NOMO-1 treated with dmso at 0.1 percent for 144 hours (cell line): ENCODE measurements at regions not wholly inside any gene's neighbourhood (a gene's known extent, or its start where the extent isn't known, plus 50 kb on each side); places are given as distances from the start of the nearest gene placed in this dataset.
"Not testable (repeated sequence)": the region's sequence is repeated elsewhere in the genome, so short reads cannot be mapped to it uniquely, and the experiment has no call there.

Source experiments
- DNase-seq: peaks from one replicate; lab custom pipeline; 2025; ENCODE audit not compliant: unreplicated experiment; lab: John Stamatoyannopoulos, UW

DNA sequence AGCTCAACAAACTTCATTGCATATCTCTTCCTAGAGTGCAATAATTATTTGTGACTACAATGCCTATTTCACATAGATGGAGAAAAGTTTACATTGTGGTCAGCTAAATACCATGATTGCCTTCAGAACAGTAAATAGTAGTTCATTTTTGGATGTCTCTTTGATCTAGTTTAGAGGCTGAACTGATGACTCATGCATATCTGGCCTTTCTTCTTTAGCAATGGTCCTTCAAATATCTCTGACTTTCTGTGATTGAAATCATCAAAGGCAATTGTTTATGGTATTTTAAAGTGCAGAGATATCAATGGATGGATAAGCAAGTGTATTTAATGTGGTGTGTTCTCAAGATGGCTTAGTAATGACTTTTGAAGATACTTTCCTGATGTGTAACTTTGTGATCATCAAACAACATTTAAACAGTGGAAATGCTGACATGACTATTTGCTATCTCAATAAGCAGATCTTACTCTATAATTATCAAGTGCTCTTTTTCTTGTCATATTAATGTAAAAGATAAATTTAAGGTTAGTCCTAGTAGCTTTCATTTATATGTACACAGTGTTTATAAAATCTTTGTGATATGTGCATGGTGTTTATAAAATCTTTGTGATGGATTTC, 523.7 kb upstream of the SLC35B3 start:
- no peak for DNase-seq

DNA sequence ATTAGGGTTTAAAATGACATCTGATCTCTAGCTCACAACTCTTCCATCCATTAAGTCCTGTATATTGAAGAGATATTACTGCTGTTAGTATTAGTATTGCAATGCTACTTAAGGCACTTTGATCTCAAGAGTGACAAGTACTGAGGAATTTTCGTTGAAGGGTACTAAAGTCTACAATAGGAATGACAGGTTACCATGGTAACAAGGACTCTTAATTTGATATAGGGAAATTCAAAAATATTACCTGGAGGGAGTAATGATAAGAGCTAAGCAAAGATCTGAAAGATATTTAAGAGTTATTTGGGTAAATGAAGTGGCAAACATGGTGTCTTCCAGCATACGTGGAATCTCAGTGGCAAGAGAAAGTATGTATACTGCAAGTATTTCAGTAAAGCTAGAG, 518.0 kb upstream of the SLC35B3 start:
- no peak for DNase-seq

DNA sequence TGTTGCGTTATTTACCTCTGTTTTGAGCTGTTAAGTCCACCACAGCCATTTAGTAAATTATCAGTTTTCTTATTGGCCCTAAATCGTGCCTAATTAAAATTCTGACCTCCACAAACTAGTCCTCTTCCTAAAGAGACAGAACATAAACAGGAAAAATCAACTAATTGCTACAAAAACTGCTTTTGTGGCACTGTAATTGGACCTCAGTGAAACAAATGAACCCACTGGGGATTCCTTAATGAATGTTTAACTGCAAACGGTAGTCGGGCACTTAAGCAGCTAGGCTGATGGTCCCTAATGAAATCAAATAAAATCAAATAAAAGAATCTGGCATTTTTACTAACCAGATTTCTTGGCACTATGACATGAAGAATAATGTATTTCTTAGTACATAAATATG, 513.4 kb upstream of the SLC35B3 start:
- DNase-seq: no peak

DNA sequence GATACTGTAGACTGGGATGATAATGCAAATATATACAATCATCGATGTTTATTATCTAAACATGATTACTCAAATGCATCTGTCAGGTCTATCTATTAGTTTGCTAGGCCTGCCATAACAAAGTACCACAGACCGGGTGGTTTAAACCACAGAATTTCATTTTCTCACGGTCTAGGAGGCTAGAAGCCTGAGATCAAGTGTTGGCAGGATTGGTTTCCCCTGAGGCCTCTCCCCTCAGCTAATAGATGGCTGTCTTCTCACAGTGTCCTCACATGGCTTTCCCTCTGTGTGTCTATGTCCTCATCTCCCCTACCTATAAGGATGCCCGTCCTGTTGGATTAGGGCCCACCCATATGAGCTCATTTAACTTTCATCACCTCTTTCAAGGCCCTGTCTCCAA, 512.6 kb upstream of the SLC35B3 start:
- DNase-seq: no peak

DNA sequence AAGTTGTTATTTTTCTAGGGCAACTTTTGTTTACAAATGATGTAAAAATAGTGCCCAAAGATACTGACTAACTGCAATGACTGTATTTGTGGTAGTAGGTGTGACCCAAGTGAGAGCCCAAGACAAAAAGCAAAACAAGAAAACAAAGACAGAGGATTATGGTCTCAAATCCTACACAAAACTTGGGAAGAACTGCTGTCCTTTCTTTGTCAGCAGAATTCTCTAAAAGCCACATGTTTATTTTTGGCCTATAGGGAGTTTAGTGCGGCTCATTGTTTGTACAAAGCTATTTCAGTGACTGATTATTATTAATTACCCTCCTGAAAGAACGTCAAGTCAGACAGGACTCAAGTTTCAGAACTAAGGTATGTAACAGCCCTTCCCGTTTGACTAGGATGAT, 509.2 kb upstream of the SLC35B3 start:
- no peak for DNase-seq

DNA sequence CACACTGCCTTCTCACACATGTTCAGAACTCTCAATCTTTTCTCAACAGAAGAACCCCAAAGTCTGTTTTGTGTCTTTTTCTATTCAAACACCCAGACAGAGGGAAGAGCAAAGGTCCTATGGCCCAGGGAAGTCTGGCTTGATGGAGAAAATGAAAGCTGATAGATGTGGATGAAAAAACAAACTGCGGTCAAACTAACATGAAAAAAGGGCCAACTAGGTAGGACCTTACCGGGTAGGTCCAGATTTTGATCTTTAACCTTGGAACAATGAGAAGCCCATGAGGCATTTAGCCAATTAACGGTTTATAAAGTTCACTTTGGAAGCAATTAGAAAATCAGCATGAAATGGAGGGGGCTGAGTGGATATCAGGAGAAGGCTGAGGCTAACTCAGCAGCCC, 507.7 kb upstream of the SLC35B3 start:
- no peak for DNase-seq

DNA sequence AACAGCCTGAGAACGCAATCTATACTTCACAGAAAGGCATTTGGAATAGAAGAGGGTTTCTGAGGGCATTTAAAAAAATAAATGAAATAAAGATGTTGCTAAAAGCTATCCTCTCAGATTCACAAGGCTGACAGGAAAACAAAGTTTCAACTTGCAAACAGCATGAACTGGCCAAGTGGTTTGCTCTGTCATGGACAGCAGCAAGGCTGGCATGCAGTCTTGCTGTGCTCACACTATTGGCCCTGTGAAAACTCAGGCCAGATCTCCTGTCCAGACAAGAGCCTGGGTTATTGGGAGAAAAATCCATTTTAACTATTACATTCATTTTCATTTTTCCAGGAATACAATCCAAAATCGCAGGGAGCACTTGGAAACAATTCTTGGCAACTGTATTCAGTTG, 506.2 kb upstream of the SLC35B3 start:
- no peak for DNase-seq

DNA sequence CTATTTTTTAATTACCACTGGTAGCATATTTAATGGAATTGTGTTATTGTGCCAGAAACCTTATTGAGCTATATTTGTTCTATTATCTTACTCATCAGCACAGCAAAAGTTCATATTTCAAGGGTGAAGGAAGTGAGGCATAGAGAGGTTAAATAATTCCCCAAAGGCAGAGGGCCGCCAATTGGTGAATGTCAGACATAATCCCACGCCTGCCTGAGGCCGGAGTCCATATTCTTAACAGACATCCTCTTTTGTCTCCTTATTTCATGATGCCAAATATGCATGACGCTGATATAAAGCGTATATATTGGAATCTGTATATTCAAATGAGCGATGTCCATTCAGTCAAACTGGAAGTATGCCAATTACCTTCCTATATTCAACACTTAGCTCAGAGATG, 505.0 kb upstream of the SLC35B3 start:
- DNase-seq: no peak

DNA sequence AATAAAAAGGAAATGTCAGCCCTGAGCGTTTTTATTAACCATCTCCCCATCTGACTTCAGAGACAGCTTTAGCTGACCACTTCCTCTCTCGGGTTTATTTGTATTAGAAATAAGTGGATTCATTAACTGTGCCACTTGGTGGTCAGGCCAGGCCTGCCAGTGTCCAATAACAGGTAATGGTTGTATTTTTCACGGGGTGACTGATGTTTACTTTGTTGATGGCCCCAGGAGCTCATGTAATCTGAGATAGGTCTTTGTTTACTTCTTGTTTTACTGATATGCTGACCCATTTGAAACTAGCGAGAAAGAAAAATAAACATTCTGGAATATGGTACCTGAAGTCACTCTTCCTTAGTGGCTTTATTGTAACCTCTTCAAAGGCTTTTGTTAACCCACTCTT, 504.3 kb upstream of the SLC35B3 start:
- no peak for DNase-seq

DNA sequence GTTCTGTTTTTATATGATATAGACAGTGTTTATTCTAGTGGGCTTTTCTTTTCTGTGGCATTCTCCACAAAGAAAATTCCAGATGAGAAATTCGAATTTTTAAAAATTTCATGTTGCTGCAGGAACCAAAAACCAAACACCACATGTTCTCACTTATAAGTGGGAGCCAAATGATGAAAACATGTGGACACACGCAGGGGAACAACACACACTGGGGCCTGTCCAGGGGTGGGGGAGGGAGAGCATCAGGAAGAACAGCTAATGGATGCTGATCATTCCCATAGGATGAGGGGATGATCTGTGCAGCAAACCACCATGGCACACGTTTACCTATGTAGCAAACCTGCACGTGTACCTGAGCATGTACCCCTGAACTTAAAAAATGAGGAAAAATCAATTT, 499.0 kb upstream of the SLC35B3 start:
- no peak for DNase-seq

DNA sequence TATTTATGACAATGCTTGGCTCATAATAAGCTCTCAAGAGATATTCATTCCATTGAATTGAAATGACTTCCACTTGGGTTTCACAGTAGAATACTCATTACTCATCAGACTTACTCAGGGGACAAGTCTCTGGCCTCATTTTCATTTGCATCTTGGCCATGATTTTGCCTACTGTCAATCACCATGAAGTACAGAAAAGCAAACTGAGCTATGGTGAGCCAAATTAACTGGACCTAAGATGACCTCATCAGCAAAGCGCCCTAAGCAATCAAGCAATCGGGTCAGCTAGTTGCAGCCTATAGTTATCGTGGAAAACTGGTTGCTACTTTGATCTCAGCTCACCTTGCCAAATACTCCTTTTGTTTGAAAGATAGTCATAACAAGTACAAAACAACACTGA, 494.7 kb upstream of the SLC35B3 start:
- no peak for DNase-seq

DNA sequence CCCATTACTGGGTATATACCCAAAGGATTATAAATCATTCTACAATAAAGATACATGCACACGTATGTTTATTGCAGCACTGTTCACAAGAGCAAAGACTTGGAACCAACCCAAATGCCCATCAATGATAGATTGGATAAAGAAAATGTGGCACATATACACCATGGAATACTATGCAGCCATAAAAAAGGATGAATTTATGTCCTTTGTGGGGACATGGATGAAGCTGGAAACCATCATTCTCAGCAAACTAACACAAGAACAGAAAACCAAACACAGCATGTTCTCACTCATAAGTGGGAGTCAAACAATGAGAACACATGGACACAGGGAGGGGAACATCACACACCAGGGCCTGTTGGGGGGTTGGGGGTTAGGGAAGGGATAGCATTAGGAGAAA, 484.9 kb upstream of the SLC35B3 start:
- not testable (repeated sequence) for DNase-seq

DNA sequence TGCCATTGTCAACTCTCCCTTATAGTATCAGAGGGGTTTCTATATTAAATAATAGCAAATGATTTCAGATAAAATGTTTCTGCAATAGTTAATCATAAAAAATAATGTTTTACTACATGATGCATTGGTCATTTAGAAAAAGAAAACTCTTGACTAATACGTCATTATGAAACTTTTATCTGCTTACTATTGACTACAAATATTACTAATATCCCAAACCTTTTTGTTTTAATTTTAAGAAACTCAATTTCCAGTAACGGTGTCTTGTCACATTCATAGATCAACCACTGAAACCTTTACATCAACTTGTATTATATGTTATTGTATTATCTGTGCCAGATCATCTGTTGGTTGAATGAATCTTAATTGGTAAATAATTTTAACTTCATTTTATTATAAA, 482.9 kb upstream of the SLC35B3 start:
- DNase-seq: no peak

DNA sequence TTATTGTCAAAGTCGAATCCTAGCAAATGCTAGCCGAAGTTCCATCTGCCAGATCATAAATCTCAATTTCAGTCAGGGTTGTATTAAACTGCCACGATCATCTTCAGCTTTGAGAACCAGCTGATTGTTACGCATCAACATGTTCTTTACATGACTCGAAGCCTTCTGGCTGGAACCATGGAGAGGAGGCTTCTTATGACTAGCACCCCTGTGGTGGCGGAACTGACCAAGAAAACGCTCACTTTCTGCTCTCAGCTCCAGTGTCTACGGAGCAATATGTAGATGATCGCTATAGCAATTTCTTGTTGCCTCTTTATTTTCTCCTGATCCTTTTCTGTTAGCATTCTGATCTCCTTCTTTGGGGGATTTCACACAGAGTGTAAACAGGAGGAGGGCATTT, 479.4 kb upstream of the SLC35B3 start:
- no peak for DNase-seq

DNA sequence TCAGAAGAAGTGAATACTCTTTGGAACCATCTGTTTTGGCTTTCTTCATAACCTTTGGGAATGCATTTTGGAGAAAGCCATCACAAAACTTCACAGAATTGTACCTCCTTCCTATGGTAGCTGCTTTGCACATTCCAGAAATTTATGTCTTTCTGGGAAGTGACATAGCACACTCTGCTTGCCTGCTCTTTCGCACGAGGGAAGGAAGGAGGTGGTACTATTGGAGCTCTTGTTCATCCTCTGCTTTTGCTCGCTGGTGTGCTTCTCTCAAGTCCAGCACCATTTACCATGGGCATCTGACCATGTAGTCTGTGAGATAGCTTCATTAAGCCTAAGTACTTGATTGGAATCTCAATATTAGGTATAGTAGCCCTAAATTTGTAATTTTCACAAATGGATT, 473.3 kb upstream of the SLC35B3 start:
- DNase-seq: no peak

DNA sequence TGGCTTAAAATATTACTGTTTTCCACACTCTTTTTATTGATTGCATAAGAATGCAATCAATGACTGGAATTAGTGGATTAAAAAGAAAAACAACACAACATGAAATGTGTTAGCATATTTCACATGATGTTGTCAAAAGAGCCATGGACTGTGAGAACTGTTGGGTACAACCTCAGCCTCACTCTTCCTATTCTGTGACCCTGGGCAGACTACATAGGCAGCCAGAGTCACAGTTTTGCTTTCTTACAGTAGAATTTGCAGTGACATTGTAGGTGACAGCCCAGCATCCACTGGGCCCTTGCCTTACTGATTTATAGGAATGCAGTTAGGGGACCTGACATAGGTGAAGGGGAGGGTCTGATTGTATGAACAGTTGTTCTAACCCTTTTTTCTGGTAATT, 471.4 kb upstream of the SLC35B3 start:
- no peak for DNase-seq

DNA sequence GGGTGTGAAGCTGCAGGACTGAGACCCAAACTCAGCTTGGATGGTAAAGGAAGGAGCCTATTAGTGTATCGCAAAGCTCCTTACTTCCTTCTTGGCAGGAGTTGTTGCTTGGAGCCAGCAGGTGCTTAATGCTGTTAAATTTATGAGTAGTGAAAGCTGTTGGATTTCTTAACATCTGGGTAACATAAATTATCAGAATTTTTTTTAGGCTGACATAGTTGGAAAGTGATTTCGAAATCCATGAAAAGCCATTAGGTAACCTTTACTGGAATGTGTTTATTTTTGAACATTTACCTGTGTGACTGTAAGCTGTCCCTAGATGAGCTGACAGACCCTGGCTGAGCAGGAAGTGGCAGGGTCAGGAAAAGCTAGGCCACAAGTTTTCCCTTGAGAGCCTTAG, 470.4 kb upstream of the SLC35B3 start:
- peak; percentile 9 for DNase-seq

DNA sequence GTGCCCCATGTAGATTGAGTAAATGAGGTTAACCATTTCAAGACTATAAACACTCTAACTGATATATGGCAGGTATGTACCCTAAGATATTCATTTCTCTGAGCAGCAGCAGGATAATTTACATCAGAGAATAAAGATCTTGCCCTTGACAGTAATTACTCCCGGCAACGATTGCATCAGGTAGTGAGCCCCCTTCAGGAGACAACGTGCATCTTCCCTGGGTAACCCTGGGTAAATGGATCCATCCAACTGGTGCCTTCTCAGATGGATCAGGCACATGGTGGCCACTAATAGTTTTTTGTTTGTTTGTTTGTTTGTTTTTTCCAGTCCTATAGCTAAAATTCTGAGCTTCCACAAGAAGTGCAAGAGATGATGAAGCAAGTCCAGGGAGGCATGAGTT, 469.4 kb upstream of the SLC35B3 start:
- DNase-seq: no peak

DNA sequence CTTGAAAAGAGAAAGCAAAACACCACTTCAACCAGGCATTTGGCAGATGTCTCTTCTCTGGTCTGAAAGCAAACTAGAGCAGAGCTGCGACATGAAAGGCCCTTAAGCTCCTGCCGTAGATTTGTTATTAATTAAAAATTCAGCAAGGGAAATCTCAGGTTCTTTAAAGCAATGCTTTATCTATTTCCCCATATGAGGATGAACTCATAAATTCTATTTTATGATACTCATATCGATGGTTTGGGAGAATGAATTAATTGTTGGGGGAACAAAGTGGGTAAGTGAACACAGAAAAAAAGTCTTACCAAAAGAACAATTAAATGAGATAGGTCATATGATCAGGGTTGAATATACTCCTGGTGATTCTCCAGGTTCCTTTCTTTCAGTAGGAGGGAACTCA, 464.7 kb upstream of the SLC35B3 start:
- DNase-seq: no peak

DNA sequence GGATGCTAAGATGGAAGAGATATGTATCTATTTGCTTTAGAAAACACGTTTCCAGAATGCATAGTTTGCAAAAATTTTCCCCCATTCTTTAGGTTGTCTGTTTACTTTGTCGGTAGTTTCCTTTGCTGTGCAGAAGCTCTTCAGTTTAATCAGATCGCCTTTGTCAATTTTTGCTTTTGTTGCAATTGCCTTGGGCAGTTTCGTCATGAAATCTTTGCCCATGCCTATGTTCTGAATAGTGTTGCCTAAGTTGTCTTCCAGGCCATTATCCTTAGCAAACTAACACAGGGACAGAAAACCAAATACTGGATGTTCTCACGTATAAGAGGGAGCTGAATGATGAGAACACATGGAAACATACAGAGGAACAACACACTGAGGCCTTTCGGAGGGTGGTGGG, 454.2 kb upstream of the SLC35B3 start:
- DNase-seq: no peak

DNA sequence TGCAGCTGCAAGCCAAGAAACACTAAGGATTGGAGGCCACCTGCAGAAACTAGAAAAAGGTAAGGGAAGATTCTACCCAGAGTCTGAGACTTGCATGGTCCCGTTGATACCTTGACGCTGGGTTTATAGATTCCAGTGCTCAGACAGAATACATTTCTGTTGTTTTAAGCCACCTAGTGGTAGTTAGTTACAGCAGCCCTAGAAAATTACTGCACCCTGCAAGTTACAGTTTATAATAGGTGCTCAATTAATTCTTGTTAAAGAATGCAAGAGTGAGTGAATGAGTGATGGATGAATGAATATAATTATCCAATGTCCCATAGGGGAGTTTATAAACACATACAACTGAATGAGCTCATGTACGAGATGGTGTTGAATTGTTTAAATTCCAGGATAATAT, 453.1 kb upstream of the SLC35B3 start:
- no peak for DNase-seq

DNA sequence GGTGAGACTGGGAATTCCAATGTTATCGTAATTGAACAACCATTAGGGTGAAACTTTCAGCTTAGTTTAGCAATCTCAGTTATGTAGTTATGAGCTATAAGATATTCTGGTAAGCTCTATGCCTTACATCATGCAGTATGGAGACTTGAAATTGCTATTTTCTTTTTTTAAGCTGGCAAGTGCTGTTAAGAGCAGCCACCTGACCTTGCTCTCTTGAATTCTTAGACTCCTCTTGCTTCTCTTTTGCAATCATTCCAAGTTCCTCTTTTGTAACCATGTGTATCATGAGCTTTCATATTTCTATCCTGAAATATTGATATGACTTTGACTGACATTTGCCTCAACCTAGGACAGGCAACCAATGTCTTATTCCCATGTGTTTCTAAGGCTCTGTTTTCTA, 446.3 kb upstream of the SLC35B3 start:
- peak; percentile 72 for DNase-seq

DNA sequence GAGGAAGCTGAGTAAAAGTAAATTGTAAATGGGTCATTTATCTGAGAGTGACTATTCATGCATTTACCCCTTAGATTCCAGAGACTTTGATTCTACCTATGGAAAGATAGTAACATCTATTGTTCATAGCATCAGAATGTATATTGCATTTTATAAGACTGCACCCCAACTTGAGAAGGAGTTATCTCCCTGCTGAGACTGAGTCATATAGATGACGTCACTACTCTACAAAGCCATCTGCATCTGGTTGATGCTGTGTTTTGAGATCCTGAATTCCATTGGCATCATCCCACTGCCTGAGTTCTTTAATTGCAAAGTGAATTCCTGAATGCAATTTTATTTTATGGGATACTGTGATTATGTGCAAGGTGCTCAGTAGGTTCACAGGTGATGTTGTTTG, 444.0 kb upstream of the SLC35B3 start:
- no peak for DNase-seq

DNA sequence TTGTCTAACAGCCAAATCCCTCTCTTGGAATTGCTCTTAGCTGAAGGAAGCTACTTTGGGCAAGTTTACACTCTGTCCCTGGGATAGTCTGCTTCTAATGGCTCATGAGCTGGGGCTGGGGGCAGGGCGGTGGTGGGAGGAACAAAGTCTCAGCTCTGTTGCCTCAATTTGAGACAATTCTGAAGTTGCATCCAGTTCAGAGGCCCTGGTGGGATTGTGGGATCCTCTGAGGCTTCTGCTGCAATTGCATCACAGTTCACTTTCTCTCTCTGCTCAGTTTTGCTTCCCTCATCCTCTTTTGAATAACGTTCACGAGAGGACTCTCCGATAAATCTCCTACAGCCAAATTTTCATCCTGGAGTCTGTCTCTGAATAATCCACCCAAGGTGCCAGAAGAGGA, 440.6 kb upstream of the SLC35B3 start:
- DNase-seq: peak; percentile 27
